ENCODE measurements at regions not wholly inside any gene's neighbourhood (a gene's known extent, or its start where the extent isn't known, plus 50 kb on each side); places are given as distances from the start of the nearest gene placed in this dataset.

GRCh38 chr2:217421834-217422233, 562.0 kb upstream of the TNP1 start:
- ATAC-seq: no peak
- Histone ChIP-seq H3K27ac (ENCODE audit: low read depth) (no peak overlapping the region), H3K79me2 (replicated peaks; ENCODE audit: insufficient read depth) (no peaks in the 10 kb centered on the region), H3K27me3 (ENCODE audit: insufficient read depth) (no peaks in the 10 kb centered on the region), H3K36me3 (ENCODE audit: insufficient read depth) (no peaks in the 10 kb centered on the region), H4K20me1 (replicated peaks; ENCODE audit: insufficient read depth) (no peaks in the 10 kb centered on the region), H3K4me3 (no peak overlapping the region), H3K4me1 (ENCODE audit: insufficient read depth) (no peaks in the 10 kb centered on the region), H3K9me2 (ENCODE audit: insufficient read depth) (no peaks in the 10 kb centered on the region), H3F3A (replicated peaks; ENCODE audit: low read depth) (no peaks in the 10 kb centered on the region), H3K4me2 (no peak overlapping the region), H2AFZ (no peak overlapping the region)
- H3K27me3 Mint-ChIP-seq (ENCODE audit: insufficient read depth, low read depth, poor library complexity): no peaks in the 10 kb centered on the region
- no peak overlapping the region for H3K27ac Mint-ChIP-seq
- H3K9me3 Mint-ChIP-seq: no peaks in the 10 kb centered on the region
- H3K4me3 Mint-ChIP-seq: no peak overlapping the region
- no peak for TF ChIP-seq NANOG (IDR thresholded peaks at IDR 0.05; ENCODE audit: borderline replicate concordance)
- no peak for TF ChIP-seq CREB1 (CRISPR knock-in tag; IDR thresholded peaks at IDR 0.05; ENCODE audit: low read depth)
- no peak for TF ChIP-seq EZH2 (IDR thresholded peaks at IDR 0.05; ENCODE audit: low read depth, unreplicated experiment)
- TF ChIP-seq REST (IDR thresholded peaks at IDR 0.05; ENCODE audit: unreplicated experiment): no peak
- no peak for TF ChIP-seq STAT1 (IDR thresholded peaks at IDR 0.05; ENCODE audit: unreplicated experiment)
- TF ChIP-seq ZNF331 (CRISPR knock-in tag; IDR thresholded peaks at IDR 0.05; ENCODE audit: low read depth): no peak
- TF ChIP-seq POLR2AphosphoS5 (IDR thresholded peaks at IDR 0.05; ENCODE audit: low read depth): no peak
- no peaks in the 10 kb centered on the region for H3K36me3 Mint-ChIP-seq (ENCODE audit: low read depth)
- DNase-seq (ENCODE audit: low spot score): no peak
- H3K4me1 Mint-ChIP-seq: no peaks in the 10 kb centered on the region

GRCh38 chr2:217420854-217421253, 561.0 kb upstream of the TNP1 start:
- H3K9me3 Mint-ChIP-seq: no peaks in the 10 kb centered on the region
- no peak overlapping the region for H3K27ac Mint-ChIP-seq
- no peaks in the 10 kb centered on the region for H3K36me3 Mint-ChIP-seq (ENCODE audit: low read depth)
- Histone ChIP-seq H3K27ac (ENCODE audit: low read depth) (no peak overlapping the region), H3K27me3 (ENCODE audit: insufficient read depth) (no peaks in the 10 kb centered on the region), H3K36me3 (ENCODE audit: insufficient read depth) (no peaks in the 10 kb centered on the region), H3F3A (replicated peaks; ENCODE audit: low read depth) (no peaks in the 10 kb centered on the region), H4K20me1 (replicated peaks; ENCODE audit: insufficient read depth) (no peaks in the 10 kb centered on the region), H3K4me2 (no peak overlapping the region), H3K4me1 (ENCODE audit: insufficient read depth) (no peaks in the 10 kb centered on the region), H2AFZ (peak overlapping the region; percentile 32; the same call in 1 of the 2 replicates), H3K4me3 (no peak overlapping the region), H3K9me2 (ENCODE audit: insufficient read depth) (no peaks in the 10 kb centered on the region), H3K79me2 (replicated peaks; ENCODE audit: insufficient read depth) (no peaks in the 10 kb centered on the region)
- H3K4me3 Mint-ChIP-seq: no peak overlapping the region
- no peak for DNase-seq (ENCODE audit: low spot score)
- no peaks in the 10 kb centered on the region for H3K4me1 Mint-ChIP-seq
- ATAC-seq: no peak
- H3K27me3 Mint-ChIP-seq (ENCODE audit: insufficient read depth, low read depth, poor library complexity): no peaks in the 10 kb centered on the region
- TF ChIP-seq EZH2 (IDR thresholded peaks at IDR 0.05; ENCODE audit: low read depth, unreplicated experiment) (no peak), STAT1 (IDR thresholded peaks at IDR 0.05; ENCODE audit: unreplicated experiment) (no peak), POLR2AphosphoS5 (IDR thresholded peaks at IDR 0.05; ENCODE audit: low read depth) (no peak), NANOG (IDR thresholded peaks at IDR 0.05; ENCODE audit: borderline replicate concordance) (no peak), JUNB (IDR thresholded peaks at IDR 0.05; ENCODE audit: unreplicated experiment) (no peak), EZH2phosphoT487 (IDR thresholded peaks at IDR 0.05; ENCODE audit: unreplicated experiment) (no peak), ZNF331 (CRISPR knock-in tag; IDR thresholded peaks at IDR 0.05; ENCODE audit: low read depth) (no peak)
- TF ChIP-seq, protein P1, sequence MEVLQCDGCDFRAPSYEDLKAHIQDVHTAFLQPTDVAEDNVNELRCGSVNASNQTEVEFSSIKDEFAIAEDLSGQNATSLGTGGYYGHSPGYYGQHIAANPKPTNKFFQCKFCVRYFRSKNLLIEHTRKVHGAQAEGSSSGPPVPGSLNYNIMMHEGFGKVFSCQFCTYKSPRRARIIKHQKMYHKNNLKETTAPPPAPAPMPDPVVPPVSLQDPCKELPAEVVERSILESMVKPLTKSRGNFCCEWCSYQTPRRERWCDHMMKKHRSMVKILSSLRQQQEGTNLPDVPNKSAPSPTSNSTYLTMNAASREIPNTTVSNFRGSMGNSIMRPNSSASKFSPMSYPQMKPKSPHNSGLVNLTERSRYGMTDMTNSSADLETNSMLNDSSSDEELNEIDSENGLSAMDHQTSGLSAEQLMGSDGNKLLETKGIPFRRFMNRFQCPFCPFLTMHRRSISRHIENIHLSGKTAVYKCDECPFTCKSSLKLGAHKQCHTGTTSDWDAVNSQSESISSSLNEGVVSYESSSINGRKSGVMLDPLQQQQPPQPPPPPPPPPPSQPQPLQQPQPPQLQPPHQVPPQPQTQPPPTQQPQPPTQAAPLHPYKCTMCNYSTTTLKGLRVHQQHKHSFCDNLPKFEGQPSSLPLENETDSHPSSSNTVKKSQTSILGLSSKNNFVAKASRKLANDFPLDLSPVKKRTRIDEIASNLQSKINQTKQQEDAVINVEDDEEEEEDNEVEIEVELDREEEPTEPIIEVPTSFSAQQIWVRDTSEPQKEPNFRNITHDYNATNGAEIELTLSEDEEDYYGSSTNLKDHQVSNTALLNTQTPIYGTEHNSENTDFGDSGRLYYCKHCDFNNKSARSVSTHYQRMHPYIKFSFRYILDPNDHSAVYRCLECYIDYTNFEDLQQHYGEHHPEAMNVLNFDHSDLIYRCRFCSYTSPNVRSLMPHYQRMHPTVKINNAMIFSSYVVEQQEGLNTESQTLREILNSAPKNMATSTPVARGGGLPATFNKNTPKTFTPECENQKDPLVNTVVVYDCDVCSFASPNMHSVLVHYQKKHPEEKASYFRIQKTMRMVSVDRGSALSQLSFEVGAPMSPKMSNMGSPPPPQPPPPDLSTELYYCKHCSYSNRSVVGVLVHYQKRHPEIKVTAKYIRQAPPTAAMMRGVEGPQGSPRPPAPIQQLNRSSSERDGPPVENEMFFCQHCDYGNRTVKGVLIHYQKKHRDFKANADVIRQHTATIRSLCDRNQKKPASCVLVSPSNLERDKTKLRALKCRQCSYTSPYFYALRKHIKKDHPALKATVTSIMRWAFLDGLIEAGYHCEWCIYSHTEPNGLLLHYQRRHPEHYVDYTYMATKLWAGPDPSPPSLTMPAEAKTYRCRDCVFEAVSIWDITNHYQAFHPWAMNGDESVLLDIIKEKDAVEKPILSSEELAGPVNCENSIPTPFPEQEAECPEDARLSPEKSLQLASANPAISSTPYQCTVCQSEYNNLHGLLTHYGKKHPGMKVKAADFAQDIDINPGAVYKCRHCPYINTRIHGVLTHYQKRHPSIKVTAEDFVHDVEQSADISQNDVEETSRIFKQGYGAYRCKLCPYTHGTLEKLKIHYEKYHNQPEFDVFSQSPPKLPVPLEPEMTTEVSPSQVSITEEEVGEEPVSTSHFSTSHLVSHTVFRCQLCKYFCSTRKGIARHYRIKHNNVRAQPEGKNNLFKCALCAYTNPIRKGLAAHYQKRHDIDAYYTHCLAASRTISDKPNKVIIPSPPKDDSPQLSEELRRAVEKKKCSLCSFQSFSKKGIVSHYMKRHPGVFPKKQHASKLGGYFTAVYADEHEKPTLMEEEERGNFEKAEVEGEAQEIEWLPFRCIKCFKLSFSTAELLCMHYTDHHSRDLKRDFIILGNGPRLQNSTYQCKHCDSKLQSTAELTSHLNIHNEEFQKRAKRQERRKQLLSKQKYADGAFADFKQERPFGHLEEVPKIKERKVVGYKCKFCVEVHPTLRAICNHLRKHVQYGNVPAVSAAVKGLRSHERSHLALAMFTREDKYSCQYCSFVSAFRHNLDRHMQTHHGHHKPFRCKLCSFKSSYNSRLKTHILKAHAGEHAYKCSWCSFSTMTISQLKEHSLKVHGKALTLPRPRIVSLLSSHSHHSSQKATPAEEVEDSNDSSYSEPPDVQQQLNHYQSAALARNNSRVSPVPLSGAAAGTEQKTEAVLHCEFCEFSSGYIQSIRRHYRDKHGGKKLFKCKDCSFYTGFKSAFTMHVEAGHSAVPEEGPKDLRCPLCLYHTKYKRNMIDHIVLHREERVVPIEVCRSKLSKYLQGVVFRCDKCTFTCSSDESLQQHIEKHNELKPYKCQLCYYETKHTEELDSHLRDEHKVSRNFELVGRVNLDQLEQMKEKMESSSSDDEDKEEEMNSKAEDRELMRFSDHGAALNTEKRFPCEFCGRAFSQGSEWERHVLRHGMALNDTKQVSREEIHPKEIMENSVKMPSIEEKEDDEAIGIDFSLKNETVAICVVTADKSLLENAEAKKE (CRISPR knock-in tag; IDR thresholded peaks at IDR 0.05): no peak
- TF ChIP-seq, protein P2, sequence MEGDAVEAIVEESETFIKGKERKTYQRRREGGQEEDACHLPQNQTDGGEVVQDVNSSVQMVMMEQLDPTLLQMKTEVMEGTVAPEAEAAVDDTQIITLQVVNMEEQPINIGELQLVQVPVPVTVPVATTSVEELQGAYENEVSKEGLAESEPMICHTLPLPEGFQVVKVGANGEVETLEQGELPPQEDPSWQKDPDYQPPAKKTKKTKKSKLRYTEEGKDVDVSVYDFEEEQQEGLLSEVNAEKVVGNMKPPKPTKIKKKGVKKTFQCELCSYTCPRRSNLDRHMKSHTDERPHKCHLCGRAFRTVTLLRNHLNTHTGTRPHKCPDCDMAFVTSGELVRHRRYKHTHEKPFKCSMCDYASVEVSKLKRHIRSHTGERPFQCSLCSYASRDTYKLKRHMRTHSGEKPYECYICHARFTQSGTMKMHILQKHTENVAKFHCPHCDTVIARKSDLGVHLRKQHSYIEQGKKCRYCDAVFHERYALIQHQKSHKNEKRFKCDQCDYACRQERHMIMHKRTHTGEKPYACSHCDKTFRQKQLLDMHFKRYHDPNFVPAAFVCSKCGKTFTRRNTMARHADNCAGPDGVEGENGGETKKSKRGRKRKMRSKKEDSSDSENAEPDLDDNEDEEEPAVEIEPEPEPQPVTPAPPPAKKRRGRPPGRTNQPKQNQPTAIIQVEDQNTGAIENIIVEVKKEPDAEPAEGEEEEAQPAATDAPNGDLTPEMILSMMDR (conservative IDR thresholded peaks at IDR 0.05; ENCODE audit: low read depth in 2 of 2): no peak
